Osteoblast (primary cell): ENCODE measurements at regions not wholly inside any gene's neighbourhood (a gene's known extent, or its start where the extent isn't known, plus 50 kb on each side); places are given as distances from the start of the nearest gene placed in this dataset.

ENCODE experiments used
- DNase-seq: peaks from one replicate; pipeline ENCODE4 v3.0.0; 2011; ENCODE audit warnings: low spot score, mixed read lengths; ENCODE audit not compliant: insufficient read length; ENCODE audit errors: missing footprints
- H2AFZ ChIP-seq: 2 replicates; pipeline ENCODE4 v1.6.0; 2011; ENCODE audit warnings: mild to moderate bottlenecking, low read length
- H3K27ac ChIP-seq: 2 replicates; pipeline ENCODE4 v1.5.1; 2011; ENCODE audit warnings: mild to moderate bottlenecking, low read depth, low read length, moderate library complexity
- H3K27me3 ChIP-seq: 2 replicates; pipeline ENCODE4 v1.6.0; 2012; ENCODE audit warnings: mild to moderate bottlenecking, control low read depth, inconsistent platforms, low read length, moderate library complexity; ENCODE audit not compliant: insufficient read depth
- H3K36me3 ChIP-seq: 2 replicates; pipeline ENCODE4 v1.5.1; 2011; ENCODE audit warnings: mild to moderate bottlenecking, low read length, control low read depth, moderate library complexity; ENCODE audit not compliant: insufficient read depth
- H3K4me1 ChIP-seq: 2 replicates; pipeline ENCODE4 v1.5.1; 2011; ENCODE audit warnings: mild to moderate bottlenecking, low read length, control low read depth, moderate library complexity; ENCODE audit not compliant: insufficient read depth
- H3K4me2 ChIP-seq: 2 replicates; pipeline ENCODE4 v1.6.0; 2011; ENCODE audit warnings: mild to moderate bottlenecking, low read length; ENCODE audit not compliant: insufficient read depth
- H3K4me3 ChIP-seq: fragments of 200-600 bp; sonication (generic); 3 replicates; pipeline ENCODE4 v1.5.1; 2012; ENCODE audit warnings: mild to moderate bottlenecking, low read length, inconsistent platforms; ENCODE audit not compliant: insufficient read depth
- H3K79me2 ChIP-seq: 2 replicates; pipeline ENCODE4 v1.6.0; 2012; ENCODE audit warnings: mild to moderate bottlenecking, low read length, control low read depth, inconsistent platforms; ENCODE audit not compliant: insufficient read depth
- H3K9me3 ChIP-seq: 2 replicates; pipeline ENCODE4 v1.5.1; 2011; ENCODE audit warnings: low read depth, low read length, control low read depth
- H4K20me1 ChIP-seq: 2 replicates; pipeline ENCODE4 v1.6.0; 2012; ENCODE audit warnings: mild to moderate bottlenecking, low read length, control low read depth; ENCODE audit not compliant: insufficient read depth
- TF ChIP-seq, protein P1 (sequence below): IDR thresholded peaks from 2 replicates; pipeline ENCODE4 v1.5.1; 2011; ENCODE audit warnings: mild to moderate bottlenecking, low read depth, low read length, moderate library complexity; ENCODE audit errors: extremely low read depth

DNA sequence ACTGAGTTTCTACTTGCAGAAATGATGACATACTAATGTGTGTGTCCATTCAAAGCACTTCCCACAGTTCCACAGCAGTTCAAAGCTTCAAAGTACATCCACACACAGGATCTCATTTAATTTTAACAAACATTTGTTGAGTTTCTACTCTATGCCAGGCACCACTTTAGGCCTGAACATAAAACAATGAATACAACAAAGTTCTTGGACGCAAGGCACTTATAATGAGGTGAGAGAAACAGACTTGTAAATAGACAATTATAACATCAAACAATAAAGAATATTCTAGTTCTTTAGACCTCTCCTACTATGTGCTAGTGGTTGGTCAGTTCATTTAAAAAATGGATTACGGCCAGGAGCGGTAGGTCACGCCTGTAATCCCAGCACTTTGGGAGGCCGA is 82.0 kb upstream of the SPANXB1 start:
- H2AFZ ChIP-seq, result no peak overlapping the region
- H4K20me1 ChIP-seq, result no peaks in the 10 kb centered on the region
- H3K4me2 ChIP-seq, result no peak overlapping the region
- H3K4me3 ChIP-seq, result no peak overlapping the region
- H3K4me1 ChIP-seq, result no peaks in the 10 kb centered on the region
- H3K36me3 ChIP-seq, result no peaks in the 10 kb centered on the region
- no peaks in the 10 kb centered on the region for H3K27me3 ChIP-seq
- no peak for DNase-seq
- H3K9me3 ChIP-seq, result no peaks in the 10 kb centered on the region
- TF ChIP-seq, protein P1, sequence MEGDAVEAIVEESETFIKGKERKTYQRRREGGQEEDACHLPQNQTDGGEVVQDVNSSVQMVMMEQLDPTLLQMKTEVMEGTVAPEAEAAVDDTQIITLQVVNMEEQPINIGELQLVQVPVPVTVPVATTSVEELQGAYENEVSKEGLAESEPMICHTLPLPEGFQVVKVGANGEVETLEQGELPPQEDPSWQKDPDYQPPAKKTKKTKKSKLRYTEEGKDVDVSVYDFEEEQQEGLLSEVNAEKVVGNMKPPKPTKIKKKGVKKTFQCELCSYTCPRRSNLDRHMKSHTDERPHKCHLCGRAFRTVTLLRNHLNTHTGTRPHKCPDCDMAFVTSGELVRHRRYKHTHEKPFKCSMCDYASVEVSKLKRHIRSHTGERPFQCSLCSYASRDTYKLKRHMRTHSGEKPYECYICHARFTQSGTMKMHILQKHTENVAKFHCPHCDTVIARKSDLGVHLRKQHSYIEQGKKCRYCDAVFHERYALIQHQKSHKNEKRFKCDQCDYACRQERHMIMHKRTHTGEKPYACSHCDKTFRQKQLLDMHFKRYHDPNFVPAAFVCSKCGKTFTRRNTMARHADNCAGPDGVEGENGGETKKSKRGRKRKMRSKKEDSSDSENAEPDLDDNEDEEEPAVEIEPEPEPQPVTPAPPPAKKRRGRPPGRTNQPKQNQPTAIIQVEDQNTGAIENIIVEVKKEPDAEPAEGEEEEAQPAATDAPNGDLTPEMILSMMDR, result no peak
- H3K79me2 ChIP-seq, result no peaks in the 10 kb centered on the region
- no peak overlapping the region for H3K27ac ChIP-seq

DNA sequence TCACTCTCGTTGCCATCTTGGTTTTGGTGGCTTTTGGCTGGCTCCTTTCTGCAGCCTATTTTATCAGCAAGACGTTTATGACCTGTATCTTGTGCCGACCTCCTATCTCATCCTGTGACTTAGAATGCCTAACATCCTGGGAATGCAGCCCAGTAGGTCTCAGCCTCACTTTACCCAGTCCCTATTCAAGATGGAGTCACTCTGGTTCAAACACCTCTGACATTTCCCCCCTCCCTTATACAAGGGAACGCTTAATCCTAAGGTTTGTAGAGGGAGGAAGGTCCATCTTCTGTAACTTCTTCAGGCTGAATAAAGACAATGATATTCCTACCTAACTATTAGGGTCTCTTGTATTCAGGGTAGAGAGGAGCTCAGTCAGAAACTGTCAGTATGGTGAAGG is 79.3 kb upstream of the SPANXB1 start:
- no peaks in the 10 kb centered on the region for H4K20me1 ChIP-seq
- no peaks in the 10 kb centered on the region for H3K79me2 ChIP-seq
- H3K36me3 ChIP-seq, result no peaks in the 10 kb centered on the region
- H3K4me2 ChIP-seq, result no peak overlapping the region
- H3K4me1 ChIP-seq, result no peaks in the 10 kb centered on the region
- no peak overlapping the region for H3K27ac ChIP-seq
- TF ChIP-seq, protein P1, result no peak
- DNase-seq, result no peak
- H3K27me3 ChIP-seq, result no peaks in the 10 kb centered on the region
- no peak overlapping the region for H2AFZ ChIP-seq
- no peak overlapping the region for H3K4me3 ChIP-seq
- H3K9me3 ChIP-seq, result no peaks in the 10 kb centered on the region

DNA sequence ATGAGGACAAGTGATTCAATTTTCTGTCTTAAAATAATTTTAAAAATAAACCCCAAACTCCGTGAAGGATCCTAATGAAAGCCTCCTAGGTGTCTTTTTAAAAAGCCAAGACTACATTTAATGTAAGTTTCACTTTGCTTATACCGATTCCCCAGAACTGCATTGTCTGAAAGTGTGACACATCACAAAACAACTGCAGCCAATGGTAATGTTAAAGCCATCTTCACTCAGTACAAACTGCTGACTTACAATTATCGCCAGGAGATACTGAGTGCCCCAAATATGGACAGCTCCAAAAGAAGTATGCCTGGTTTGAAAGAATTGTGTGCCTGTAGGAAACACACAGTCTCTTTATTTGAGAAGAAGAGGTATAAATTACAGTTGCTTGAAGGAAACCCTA is 73.7 kb upstream of the SPANXB1 start:
- Histone ChIP-seq H2AFZ (no peak overlapping the region), H3K79me2 (no peaks in the 10 kb centered on the region), H3K9me3 (no peaks in the 10 kb centered on the region), H4K20me1 (no peaks in the 10 kb centered on the region), H3K4me2 (no peak overlapping the region), H3K27ac (no peak overlapping the region), H3K4me3 (no peak overlapping the region), H3K36me3 (no peaks in the 10 kb centered on the region), H3K27me3 (no peaks in the 10 kb centered on the region), H3K4me1 (no peaks in the 10 kb centered on the region)
- TF ChIP-seq, protein P1, result no peak
- no peak for DNase-seq

DNA sequence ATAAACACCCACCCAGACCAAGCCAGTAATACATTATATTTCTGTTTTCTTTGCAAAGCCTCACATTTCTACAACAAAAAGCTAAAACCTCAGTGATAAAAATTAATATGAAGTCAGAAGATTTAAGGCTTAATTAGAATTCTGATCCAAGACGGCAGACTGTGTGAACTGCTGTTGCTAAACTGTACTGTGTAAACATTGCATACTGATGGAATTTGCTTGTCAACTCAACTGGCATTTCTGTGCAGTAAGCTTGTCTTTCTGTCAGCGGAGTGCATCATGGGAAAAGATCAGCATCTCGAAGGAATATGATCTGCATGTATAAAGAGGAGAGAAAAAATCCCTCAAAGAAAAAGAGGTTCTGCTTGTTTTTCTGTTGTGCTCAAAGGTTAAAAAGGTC is 69.4 kb upstream of the SPANXB1 start:
- Histone ChIP-seq H3K4me3 (no peak overlapping the region), H4K20me1 (no peaks in the 10 kb centered on the region), H3K27ac (no peak overlapping the region), H3K27me3 (no peaks in the 10 kb centered on the region), H3K4me1 (no peaks in the 10 kb centered on the region), H3K4me2 (no peak overlapping the region), H3K79me2 (no peaks in the 10 kb centered on the region), H3K9me3 (no peaks in the 10 kb centered on the region), H2AFZ (no peak overlapping the region), H3K36me3 (no peaks in the 10 kb centered on the region)
- DNase-seq, result no peak
- TF ChIP-seq, protein P1, result no peak
